GM23248 (cell line): ENCODE measurements at regions not wholly inside any gene's neighbourhood (a gene's known extent, or its start where the extent isn't known, plus 50 kb on each side); places are given as distances from the start of the nearest gene placed in this dataset.

Experiments used
- DNase-seq: peaks from one replicate; pipeline ENCODE4 v3.0.0-alpha.2; 2015
- H2AFZ ChIP-seq: fragments of 200-600 bp; sonication (generic); 2 replicates; pipeline ENCODE4 v1.6.1; 2016; ENCODE audit warnings: antibody characterized with exemption
- H3F3A ChIP-seq: fragments of 200-600 bp; sonication (generic); 2 replicates; pipeline ENCODE4 v1.6.1; 2016; ENCODE audit warnings: mild to moderate bottlenecking, antibody characterized with exemption, mixed run types; ENCODE audit not compliant: insufficient read depth
- H3K27ac ChIP-seq: fragments of 200-600 bp; sonication (generic); 2 replicates; pipeline ENCODE4 v1.5.1; 2016; ENCODE audit warnings: mild to moderate bottlenecking
- H3K27me3 ChIP-seq: fragments of 200-600 bp; sonication (generic); replicated peaks from 2 replicates; pipeline ENCODE4 v1.6.1; 2016; ENCODE audit warnings: mild to moderate bottlenecking; ENCODE audit not compliant: insufficient read depth
- H3K36me3 ChIP-seq: fragments of 200-600 bp; sonication (generic); 2 replicates; pipeline ENCODE4 v1.6.1; 2016; ENCODE audit warnings: low read depth, mild to moderate bottlenecking
- H3K4me1 ChIP-seq: fragments of 200-600 bp; sonication (generic); 2 replicates; pipeline ENCODE4 v1.6.1; 2016; ENCODE audit warnings: mild to moderate bottlenecking; ENCODE audit not compliant: insufficient read depth
- H3K4me2 ChIP-seq: fragments of 200-600 bp; sonication (generic); one replicate; pipeline ENCODE4 v1.6.1; 2016; ENCODE audit warnings: mild to moderate bottlenecking; ENCODE audit not compliant: unreplicated experiment
- H3K4me3 ChIP-seq: fragments of 200-600 bp; sonication (generic); 2 replicates; pipeline ENCODE4 v1.5.1; 2016; ENCODE audit warnings: mild to moderate bottlenecking
- H3K79me2 ChIP-seq: fragments of 200-600 bp; sonication (generic); 2 replicates; pipeline ENCODE4 v1.6.1; 2016; ENCODE audit warnings: mild to moderate bottlenecking; ENCODE audit not compliant: insufficient read depth
- H3K9ac ChIP-seq: fragments of 200-600 bp; sonication (generic); 2 replicates; pipeline ENCODE4 v1.6.1; 2016; ENCODE audit warnings: mild to moderate bottlenecking
- H3K9me2 ChIP-seq: fragments of 200-600 bp; sonication (generic); 2 replicates; pipeline ENCODE4 v1.6.1; 2016; ENCODE audit warnings: mixed run types, mild to moderate bottlenecking, moderate library complexity; ENCODE audit not compliant: insufficient read depth
- H3K9me3 ChIP-seq: fragments of 200-600 bp; sonication (generic); one replicate; pipeline ENCODE4 v1.6.1; 2017; ENCODE audit warnings: low read depth
- H4K20me1 ChIP-seq: fragments of 200-600 bp; sonication (generic); 2 replicates; pipeline ENCODE4 v1.6.0; 2016; ENCODE audit not compliant: insufficient read depth
- EZH2 ChIP-seq: fragments of 200-600 bp; sonication (generic); IDR thresholded peaks from 2 replicates; pipeline ENCODE4 v1.6.1; 2018; ENCODE audit warnings: antibody characterized with exemption, mild to moderate bottlenecking; ENCODE audit not compliant: insufficient read depth, poor library complexity, severe bottlenecking
- EZH2phosphoT487 ChIP-seq: fragments of 200-600 bp; sonication (generic); IDR thresholded peaks from 2 replicates; pipeline ENCODE4 v1.6.1; 2018; ENCODE audit warnings: antibody characterized with exemption, moderate library complexity, mild to moderate bottlenecking, low read depth; ENCODE audit not compliant: insufficient read depth
- WGBS, 2 experiments: methylation state at CpG; one replicate each; pipeline ENCODE4 v1.1.6; 2015 to 2017; ENCODE audit warnings: low lambda C conversion rate in 2 of 2, low coverage in 1 of 2; ENCODE audit errors: missing lambda C conversion rate in 2 of 2; 5-methylcytosine and 5-hydroxymethylcytosine counted together
- in situ Hi-C: fragments of 300-500 bp; cut with MboI; formaldehyde crosslinking; loops from 2 replicates; pipeline ENCODE4 v1.15.0; 2020

DNA sequence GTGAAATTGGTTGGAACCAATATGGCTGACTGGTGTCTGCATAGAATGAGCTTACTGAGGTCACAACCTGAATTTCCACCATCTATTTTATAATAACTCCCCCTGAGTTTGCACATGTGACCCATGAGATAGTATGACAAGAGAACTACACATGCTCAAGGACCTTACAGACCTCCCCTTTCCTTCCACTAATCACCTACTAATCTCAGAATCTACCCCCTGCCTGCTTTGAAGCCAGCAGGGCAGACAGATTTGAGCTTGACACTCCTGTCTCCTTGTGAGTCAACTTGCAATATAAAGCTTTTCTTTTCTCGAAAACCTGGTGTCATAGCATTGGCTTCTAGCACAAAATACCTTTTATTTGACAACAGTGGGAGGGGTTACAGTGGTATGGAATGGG is 248.4 kb downstream of the RFC3 start:
- no peak overlapping the region for H3K27ac ChIP-seq
- H3K9ac ChIP-seq = no peak overlapping the region
- H3K79me2 ChIP-seq = no peaks in the 10 kb centered on the region
- no peak for DNase-seq
- H2AFZ ChIP-seq = no peak overlapping the region
- H3K9me2 ChIP-seq = no peaks in the 10 kb centered on the region
- no peak overlapping the region for H3K4me2 ChIP-seq
- H3K4me1 ChIP-seq = 0 out of 2 replicates have a peak, but pooled peaks cover 3% of the 10 kb centered on the region
- H3K27me3 ChIP-seq = no peaks in the 10 kb centered on the region
- no peaks in the 10 kb centered on the region for H3K36me3 ChIP-seq
- in situ Hi-C loops = no loop called here
- WGBS, 2 experiments = 86 to 92% methylated on average over 1 of the region's 1 CpG
- no peaks in the 10 kb centered on the region for H4K20me1 ChIP-seq
- TF ChIP-seq EZH2phosphoT487 = no peak
- no peak for TF ChIP-seq EZH2
- H3K9me3 ChIP-seq = no peaks in the 10 kb centered on the region
- H3F3A ChIP-seq = no peaks in the 10 kb centered on the region
- no peak overlapping the region for H3K4me3 ChIP-seq

GRCh38 chr13:34070006-34070405 is 252.1 kb downstream of the RFC3 start:
- H2AFZ ChIP-seq = no peak overlapping the region
- no peaks in the 10 kb centered on the region for H3F3A ChIP-seq
- no peak overlapping the region for H3K4me3 ChIP-seq
- no peaks in the 10 kb centered on the region for H3K79me2 ChIP-seq
- peak; percentile 50 for DNase-seq
- H3K27me3 ChIP-seq = no peaks in the 10 kb centered on the region
- no peaks in the 10 kb centered on the region for H3K36me3 ChIP-seq
- 0 out of 2 replicates have a peak, but pooled peaks cover 3% of the 10 kb centered on the region for H3K4me1 ChIP-seq
- H3K9me2 ChIP-seq = no peaks in the 10 kb centered on the region
- no peaks in the 10 kb centered on the region for H3K9me3 ChIP-seq
- no peaks in the 10 kb centered on the region for H4K20me1 ChIP-seq
- H3K27ac ChIP-seq = no peak overlapping the region
- in situ Hi-C loops = loop anchor here (10.0 kb wide), 1 partner anchor 135 kb away; no protein-coding TSS in a partner anchor
- no peak overlapping the region for H3K9ac ChIP-seq
- TF ChIP-seq EZH2phosphoT487 (no peak), EZH2 (no peak)
- no peak overlapping the region for H3K4me2 ChIP-seq

DNA sequence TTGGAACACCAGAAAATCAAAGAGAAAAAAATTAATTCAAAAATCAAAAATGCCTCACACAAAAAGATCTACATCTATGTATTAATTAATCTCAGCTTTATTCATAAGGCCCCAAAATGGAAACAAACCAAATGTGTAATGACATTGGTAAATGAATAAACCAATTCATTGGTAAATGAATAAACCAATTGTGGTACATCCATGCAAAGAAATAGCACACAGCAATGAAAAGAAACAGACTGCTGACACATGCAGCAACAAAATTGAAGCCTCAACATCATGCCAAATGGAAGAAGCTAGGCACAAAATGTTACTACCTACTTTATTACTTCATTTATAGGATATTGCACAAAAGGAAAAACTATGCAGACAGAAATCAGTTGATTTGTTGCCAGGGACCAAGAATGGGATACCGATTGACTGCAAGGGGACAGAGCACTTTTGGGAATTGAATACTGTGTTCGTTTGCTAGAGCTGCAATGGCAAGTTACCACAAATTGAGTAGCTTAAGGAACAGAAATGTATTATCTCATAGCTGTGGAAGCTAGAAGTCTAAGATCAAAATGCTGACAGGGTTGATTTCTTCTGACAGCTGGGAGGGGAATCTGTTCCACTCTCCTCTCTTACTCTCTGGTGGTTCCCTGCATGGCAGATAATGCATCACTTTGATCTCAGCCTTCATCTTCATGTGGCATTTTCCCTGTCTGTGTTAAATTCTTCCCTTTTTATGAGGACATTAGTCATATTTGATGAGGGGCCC is 252.8 kb downstream of the RFC3 start:
- in situ Hi-C loops = loop anchor here (10.0 kb wide), 1 partner anchor 136 kb away; no protein-coding TSS in a partner anchor
- no peaks in the 10 kb centered on the region for H3K79me2 ChIP-seq
- no peak overlapping the region for H3K4me2 ChIP-seq
- no peaks in the 10 kb centered on the region for H3K36me3 ChIP-seq
- TF ChIP-seq EZH2 = no peak
- TF ChIP-seq EZH2phosphoT487 = no peak
- no peaks in the 10 kb centered on the region for H3K27me3 ChIP-seq
- H3K4me1 ChIP-seq = 0 out of 2 replicates have a peak, but pooled peaks cover 3% of the 10 kb centered on the region
- H2AFZ ChIP-seq = no peak overlapping the region
- H3K9me2 ChIP-seq = no peaks in the 10 kb centered on the region
- H3F3A ChIP-seq = no peaks in the 10 kb centered on the region
- H4K20me1 ChIP-seq = no peaks in the 10 kb centered on the region
- no peak overlapping the region for H3K9ac ChIP-seq
- DNase-seq = no peak
- 44 to 51% methylated on average over 2 of the region's 2 CpGs for WGBS, 2 experiments
- no peak overlapping the region for H3K27ac ChIP-seq
- no peak overlapping the region for H3K4me3 ChIP-seq
- H3K9me3 ChIP-seq = no peaks in the 10 kb centered on the region

- WGBS, 2 experiments = 77 to 80% methylated on average over 1 of the region's 1 CpG
These were observed 258.4 kb downstream of the RFC3 start for GRCh38 chr13:34076319-34076718.

More at GRCh38 chr13:34076319-34076718, 258.4 kb downstream of the RFC3 start:
- Histone ChIP-seq H3K27me3 (no peaks in the 10 kb centered on the region), H3K27ac (peak overlapping the region; percentile 18), H3K4me2 (peak overlapping the region; percentile 31), H3K36me3 (no peaks in the 10 kb centered on the region), H3K9me2 (no peaks in the 10 kb centered on the region), H3K4me1 (peaks cover 17% of the 10 kb centered on the region), H3K79me2 (no peaks in the 10 kb centered on the region), H4K20me1 (no peaks in the 10 kb centered on the region), H3K9ac (no peak overlapping the region), H3K4me3 (no peak overlapping the region), H3F3A (peaks cover 17% of the 10 kb centered on the region), H3K9me3 (no peaks in the 10 kb centered on the region), H2AFZ (no peak overlapping the region)
- in situ Hi-C loops = loop anchor here (10.0 kb wide), 1 partner anchor 142 kb away; no protein-coding TSS in a partner anchor
- TF ChIP-seq EZH2phosphoT487 = no peak
- TF ChIP-seq EZH2 = no peak
- peak; percentile 66 for DNase-seq
